Stomach (tissue), 4 donors: ENCODE measurements at regions not wholly inside any gene's neighbourhood (a gene's known extent, or its start where the extent isn't known, plus 50 kb on each side); places are given as distances from the start of the nearest gene placed in this dataset.

Experiments used
- POLR2A ChIP-seq, 4 donors: fragments of 450-650 bp; IDR thresholded peaks; one replicate each; pipeline ENCODE4 v1.6.1; 2016; ENCODE audit warnings: antibody characterized with exemption in 4 of 4, control low read depth in 2 of 4, mild to moderate bottlenecking in 1 of 4, moderate library complexity in 1 of 4
- POLR2AphosphoS5 ChIP-seq, 3 donors: sonication (generic); formaldehyde crosslinking; IDR thresholded peaks; one replicate each; pipeline ENCODE4 v1.6.1; 2016; ENCODE audit warnings: antibody characterized with exemption in 3 of 3
- TF ChIP-seq, protein P1 (sequence below), 7 experiments: fragments of 450-650 bp in 4 of 7; fragments of 200-600 bp in 3 of 7; sonication (generic) in 3 of 7; IDR thresholded peaks; one replicate each; pipeline ENCODE4 v1.5.1; 2016 to 2019; ENCODE audit warnings: antibody characterized with exemption in 7 of 7, control low read depth in 2 of 7, mild to moderate bottlenecking in 1 of 7

DNA sequence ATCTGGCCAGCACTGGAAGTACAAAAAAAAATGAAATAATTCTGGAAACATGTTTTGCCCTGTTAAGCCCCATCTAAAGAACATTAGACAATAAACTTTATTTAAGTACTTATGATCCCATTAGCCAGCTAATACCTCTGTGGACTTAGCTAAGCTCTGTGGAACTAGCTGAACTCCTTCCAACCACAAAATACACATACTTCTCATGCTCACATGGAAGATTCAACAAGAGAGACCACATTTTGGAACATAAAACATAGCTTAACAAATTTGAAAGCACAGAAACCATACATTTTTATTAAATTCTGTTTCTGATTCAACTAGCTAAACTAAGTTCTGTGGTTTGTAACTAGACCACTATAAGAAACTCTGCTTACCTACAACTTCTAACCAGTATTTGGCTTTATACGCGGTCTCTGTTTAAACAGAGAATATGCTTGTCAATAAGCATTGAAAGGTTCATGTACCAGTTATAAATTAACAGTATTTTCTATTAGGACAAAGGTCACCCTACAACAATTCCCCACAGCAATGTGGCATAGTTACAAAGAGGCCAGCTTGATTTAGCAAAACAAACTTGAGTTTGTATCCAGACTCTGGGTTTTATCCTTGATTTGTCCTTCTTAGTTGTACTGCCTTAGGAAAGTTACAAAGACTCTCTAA, 300.1 kb downstream of the C12orf50 start:
- no peak for TF ChIP-seq POLR2A (IDR thresholded peaks at IDR 0.05)
- TF ChIP-seq, protein P1, sequence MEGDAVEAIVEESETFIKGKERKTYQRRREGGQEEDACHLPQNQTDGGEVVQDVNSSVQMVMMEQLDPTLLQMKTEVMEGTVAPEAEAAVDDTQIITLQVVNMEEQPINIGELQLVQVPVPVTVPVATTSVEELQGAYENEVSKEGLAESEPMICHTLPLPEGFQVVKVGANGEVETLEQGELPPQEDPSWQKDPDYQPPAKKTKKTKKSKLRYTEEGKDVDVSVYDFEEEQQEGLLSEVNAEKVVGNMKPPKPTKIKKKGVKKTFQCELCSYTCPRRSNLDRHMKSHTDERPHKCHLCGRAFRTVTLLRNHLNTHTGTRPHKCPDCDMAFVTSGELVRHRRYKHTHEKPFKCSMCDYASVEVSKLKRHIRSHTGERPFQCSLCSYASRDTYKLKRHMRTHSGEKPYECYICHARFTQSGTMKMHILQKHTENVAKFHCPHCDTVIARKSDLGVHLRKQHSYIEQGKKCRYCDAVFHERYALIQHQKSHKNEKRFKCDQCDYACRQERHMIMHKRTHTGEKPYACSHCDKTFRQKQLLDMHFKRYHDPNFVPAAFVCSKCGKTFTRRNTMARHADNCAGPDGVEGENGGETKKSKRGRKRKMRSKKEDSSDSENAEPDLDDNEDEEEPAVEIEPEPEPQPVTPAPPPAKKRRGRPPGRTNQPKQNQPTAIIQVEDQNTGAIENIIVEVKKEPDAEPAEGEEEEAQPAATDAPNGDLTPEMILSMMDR (IDR thresholded peaks at IDR 0.05) = no peak
- no peak for TF ChIP-seq POLR2AphosphoS5 (IDR thresholded peaks at IDR 0.05)
